WTC11 (cell line): ENCODE measurements at regions not wholly inside any gene's neighbourhood (a gene's known extent, or its start where the extent isn't known, plus 50 kb on each side); places are given as distances from the start of the nearest gene placed in this dataset.
A peak's percentile ranks its signal among the peaks of the same experiment; 100 is the strongest.
"Not testable (repeated sequence)": the region's sequence is repeated elsewhere in the genome, so short reads cannot be mapped to it uniquely, and the experiment has no call there.

ENCODE experiments used
- ATAC-seq: fragments of 200-7000 bp; cut with Tn5 transposase; 2 replicates; pipeline ENCODE4 v1.10.0; 2021; ENCODE audit warnings: mild to moderate bottlenecking, moderate library complexity
- CTCF ChIA-PET: fragments of 300-600 bp; sonication (Branson Sonifier 250); formaldehyde crosslinking; loops from one replicate; lab custom pipeline; 2021; ENCODE audit warnings: antibody characterized with exemption; lab: Charles Lee
- POLR2A ChIA-PET: fragments of 350-600 bp; sonication (Branson Sonifier 250); formaldehyde crosslinking; loops from one replicate; lab custom pipeline; 2021; ENCODE audit warnings: antibody characterized with exemption; lab: Charles Lee
- DNase-seq: peaks from one replicate; pipeline ENCODE4 v3.0.0; 2021; ENCODE audit warnings: low spot score
- H3K27ac Mint-ChIP-seq: 2 replicates; pipeline ENCODE4 v1.8.0; 2021; ENCODE audit warnings: mixed read lengths
- H3K27me3 Mint-ChIP-seq: 2 replicates; pipeline ENCODE4 v1.8.0; 2021; ENCODE audit warnings: low read depth, mild to moderate bottlenecking, moderate library complexity, mixed read lengths
- H3K36me3 Mint-ChIP-seq: 2 replicates; pipeline ENCODE4 v1.8.0; 2021; ENCODE audit warnings: mixed read lengths
- H3K4me1 Mint-ChIP-seq: 2 replicates; pipeline ENCODE4 v1.8.0; 2022; ENCODE audit warnings: mixed read lengths
- H3K4me3 Mint-ChIP-seq: 2 replicates; pipeline ENCODE4 v1.8.0; 2021; ENCODE audit warnings: mild to moderate bottlenecking, moderate library complexity, mixed read lengths
- H3K9me3 Mint-ChIP-seq: 2 replicates; pipeline ENCODE4 v1.8.0; 2021; ENCODE audit warnings: mixed read lengths
- CDX4 ChIP-seq: fragments of 250-450 bp; sonication (Bioruptor Pico); IDR thresholded peaks from 2 replicates; pipeline ENCODE4 v1.9.0; 2021; ENCODE audit warnings: moderate library complexity, mild to moderate bottlenecking, inconsistent platforms, borderline replicate concordance
- CREB1 ChIP-seq: sonication (generic); formaldehyde crosslinking; IDR thresholded peaks from 2 replicates; pipeline ENCODE4 v1.8.0; 2023; ENCODE audit warnings: mild to moderate bottlenecking, missing genetic modification reagents
- E2F1 ChIP-seq: sonication (generic); formaldehyde crosslinking; IDR thresholded peaks from 2 replicates; pipeline ENCODE4 v1.8.0; 2022; ENCODE audit warnings: mild to moderate bottlenecking, missing genetic modification reagents
- ELF4 ChIP-seq: sonication (generic); formaldehyde crosslinking; IDR thresholded peaks from 2 replicates; pipeline ENCODE4 v1.8.1; 2022; ENCODE audit warnings: low read depth, mild to moderate bottlenecking, moderate library complexity, missing genetic modification reagents
- FOXK1 ChIP-seq: sonication (generic); formaldehyde crosslinking; IDR thresholded peaks from 2 replicates; pipeline ENCODE4 v1.8.0; 2022; ENCODE audit warnings: mild to moderate bottlenecking, moderate library complexity, missing genetic modification reagents
- NFE2L1 ChIP-seq: sonication (generic); formaldehyde crosslinking; IDR thresholded peaks from 2 replicates; pipeline ENCODE4 v1.8.1; 2023; ENCODE audit warnings: missing genetic modification reagents
- PRDM15 ChIP-seq: sonication (generic); formaldehyde crosslinking; IDR thresholded peaks from 2 replicates; pipeline ENCODE4 v1.8.0; 2022; ENCODE audit warnings: missing genetic modification reagents
- PRRX2 ChIP-seq: fragments of 250-450 bp; sonication (Bioruptor Pico); IDR thresholded peaks from 2 replicates; pipeline ENCODE4 v1.8.0; 2021; ENCODE audit warnings: mild to moderate bottlenecking
- RELA ChIP-seq: sonication (generic); formaldehyde crosslinking; IDR thresholded peaks from 2 replicates; pipeline ENCODE4 v1.8.1; 2022; ENCODE audit warnings: missing genetic modification reagents, mild to moderate bottlenecking, borderline replicate concordance
- SMAD3 ChIP-seq: sonication (generic); formaldehyde crosslinking; IDR thresholded peaks from 2 replicates; pipeline ENCODE4 v1.8.0; 2022; ENCODE audit warnings: missing genetic modification reagents, mild to moderate bottlenecking, borderline replicate concordance
- USF2 ChIP-seq: sonication (generic); formaldehyde crosslinking; IDR thresholded peaks from 2 replicates; pipeline ENCODE4 v1.8.1; 2023; ENCODE audit warnings: mild to moderate bottlenecking, missing genetic modification reagents, moderate library complexity
- ZNF317 ChIP-seq: sonication (generic); formaldehyde crosslinking; IDR thresholded peaks from 2 replicates; pipeline ENCODE4 v1.8.1; 2023; ENCODE audit warnings: low read depth, mild to moderate bottlenecking, moderate library complexity, missing genetic modification reagents, borderline replicate concordance
- ZNF416 ChIP-seq: fragments of 250-450 bp; sonication (Bioruptor Pico); IDR thresholded peaks from 2 replicates; pipeline ENCODE4 v1.9.0; 2021; ENCODE audit warnings: mild to moderate bottlenecking, inconsistent platforms
- ZNF425 ChIP-seq: fragments of 250-450 bp; sonication (Bioruptor Pico); conservative IDR thresholded peaks from 2 replicates; pipeline ENCODE4 v1.9.0; 2021; ENCODE audit warnings: mild to moderate bottlenecking

- DNase-seq (peak; percentile 28), ATAC-seq (peak; percentile 87)
- no peaks in the 10 kb centered on the region for H3K27me3 Mint-ChIP-seq
- peaks cover 13% of the 10 kb centered on the region for H3K9me3 Mint-ChIP-seq
- H3K4me3 Mint-ChIP-seq = no peak overlapping the region
- peak overlapping the region; percentile 10; the same call in 1 of the 2 replicates for H3K27ac Mint-ChIP-seq
- TF ChIP-seq SMAD3 (CRISPR knock-in tag) (no peak), PRRX2 (CRISPR knock-in tag) (no peak), FOXK1 (CRISPR knock-in tag) (no peak), USF2 (CRISPR knock-in tag) (no peak), CREB1 (CRISPR knock-in tag) (no peak), NFE2L1 (CRISPR knock-in tag) (no peak), ZNF416 (CRISPR knock-in tag) (no peak), ZNF425 (no peak), ELF4 (CRISPR knock-in tag) (no peak)
- peaks cover 12% of the 10 kb centered on the region for H3K4me1 Mint-ChIP-seq
- CTCF ChIA-PET = no interaction called here
- POLR2A ChIA-PET = interaction anchor here (0.5 kb wide), 1 partner anchor 282 kb away, joined by 3 read pairs; no protein-coding TSS in a partner anchor
- H3K36me3 Mint-ChIP-seq = peaks cover 4% of the 10 kb centered on the region; the same call in 1 of the 2 replicates
Observed at GRCh38 chr11:81959341-81959740, 774.3 kb downstream of the FAM181B start.

- DNase-seq, CTCF ChIA-PET, H3K36me3 Mint-ChIP-seq, H3K27ac Mint-ChIP-seq, H3K4me3 Mint-ChIP-seq, ATAC-seq, POLR2A ChIA-PET, H3K27me3 Mint-ChIP-seq: not testable (repeated sequence)
- Mint-ChIP-seq H3K4me1 (peaks cover 15% of the 10 kb centered on the region), H3K9me3 (peaks cover 22% of the 10 kb centered on the region)
Observed at GRCh38 chr11:81954301-81954700, 779.4 kb downstream of the FAM181B start.

- no peak overlapping the region for H3K4me3 Mint-ChIP-seq
- ChIA-PET POLR2A (no interaction called here), CTCF (interaction anchor here (0.9 kb wide), 1 partner anchor 239 kb away, joined by 3 read pairs; no protein-coding TSS in a partner anchor)
- TF ChIP-seq ELF4 (CRISPR knock-in tag) = no peak
- TF ChIP-seq ZNF317 (CRISPR knock-in tag) = no peak
- TF ChIP-seq RELA (CRISPR knock-in tag) = no peak
- TF ChIP-seq PRDM15 (CRISPR knock-in tag) = no peak
- no peak for TF ChIP-seq CDX4
- TF ChIP-seq E2F1 (CRISPR knock-in tag) = no peak
- no peak for ATAC-seq
- peaks cover 12% of the 10 kb centered on the region for H3K4me1 Mint-ChIP-seq
- H3K9me3 Mint-ChIP-seq = peaks cover 9% of the 10 kb centered on the region; the same call in 1 of the 2 replicates
- H3K36me3 Mint-ChIP-seq = no peaks in the 10 kb centered on the region
- no peak overlapping the region for H3K27ac Mint-ChIP-seq
- DNase-seq = no peak
- no peaks in the 10 kb centered on the region for H3K27me3 Mint-ChIP-seq
Observed at GRCh38 chr11:81946831-81947230, 786.8 kb downstream of the FAM181B start.
